ENCODE measurements at regions not wholly inside any gene's neighbourhood (a gene's known extent, or its start where the extent isn't known, plus 50 kb on each side); places are given as distances from the start of the nearest gene placed in this dataset.

DNA sequence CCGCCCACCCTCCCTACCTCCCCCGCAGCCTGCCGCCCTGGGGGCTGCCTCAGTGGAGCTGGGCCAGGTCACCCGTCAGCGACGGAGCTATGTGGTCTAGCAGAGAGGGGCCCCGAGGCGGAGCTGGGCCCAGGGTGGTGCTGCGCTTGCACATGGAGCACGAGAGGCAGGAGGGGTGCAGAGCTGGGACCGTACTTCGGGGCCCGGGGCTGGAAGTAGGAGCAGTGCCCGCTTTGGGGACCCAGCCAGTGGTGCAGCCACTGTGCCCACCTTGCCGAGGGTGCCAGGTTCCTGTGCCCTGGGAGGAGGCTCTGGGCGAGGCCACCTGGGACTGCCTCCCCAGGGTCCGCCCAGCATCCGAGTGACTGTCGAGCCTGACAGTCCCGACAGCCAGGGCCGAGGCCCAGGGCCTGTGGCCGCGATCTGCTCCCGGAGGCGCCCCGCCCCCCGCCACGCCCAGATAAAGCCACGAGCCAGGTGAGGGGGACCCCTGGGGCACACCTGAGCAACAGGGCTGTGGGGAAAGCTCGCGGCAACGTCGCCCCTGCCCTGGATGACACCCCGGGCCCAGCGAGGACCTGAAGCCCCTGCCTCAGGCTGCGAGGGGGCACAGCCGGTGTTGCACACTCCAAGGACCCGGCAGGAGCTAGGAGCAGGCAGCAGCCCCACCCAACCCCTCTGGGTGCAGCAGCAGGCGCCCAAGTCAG is 117.5 kb downstream of the DNAAF6 start:
- WGBS, 4 donors = 28 to 57% (median 34%) methylated on average over 10 to 39 of the region's 39 CpGs
- no peak for TF ChIP-seq POLR2A (IDR thresholded peaks at IDR 0.05)
- TF ChIP-seq, protein P1, sequence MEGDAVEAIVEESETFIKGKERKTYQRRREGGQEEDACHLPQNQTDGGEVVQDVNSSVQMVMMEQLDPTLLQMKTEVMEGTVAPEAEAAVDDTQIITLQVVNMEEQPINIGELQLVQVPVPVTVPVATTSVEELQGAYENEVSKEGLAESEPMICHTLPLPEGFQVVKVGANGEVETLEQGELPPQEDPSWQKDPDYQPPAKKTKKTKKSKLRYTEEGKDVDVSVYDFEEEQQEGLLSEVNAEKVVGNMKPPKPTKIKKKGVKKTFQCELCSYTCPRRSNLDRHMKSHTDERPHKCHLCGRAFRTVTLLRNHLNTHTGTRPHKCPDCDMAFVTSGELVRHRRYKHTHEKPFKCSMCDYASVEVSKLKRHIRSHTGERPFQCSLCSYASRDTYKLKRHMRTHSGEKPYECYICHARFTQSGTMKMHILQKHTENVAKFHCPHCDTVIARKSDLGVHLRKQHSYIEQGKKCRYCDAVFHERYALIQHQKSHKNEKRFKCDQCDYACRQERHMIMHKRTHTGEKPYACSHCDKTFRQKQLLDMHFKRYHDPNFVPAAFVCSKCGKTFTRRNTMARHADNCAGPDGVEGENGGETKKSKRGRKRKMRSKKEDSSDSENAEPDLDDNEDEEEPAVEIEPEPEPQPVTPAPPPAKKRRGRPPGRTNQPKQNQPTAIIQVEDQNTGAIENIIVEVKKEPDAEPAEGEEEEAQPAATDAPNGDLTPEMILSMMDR (IDR thresholded peaks at IDR 0.05) = no peak
- intact Hi-C loops (cut with DNase I) = no loop called here

DNA sequence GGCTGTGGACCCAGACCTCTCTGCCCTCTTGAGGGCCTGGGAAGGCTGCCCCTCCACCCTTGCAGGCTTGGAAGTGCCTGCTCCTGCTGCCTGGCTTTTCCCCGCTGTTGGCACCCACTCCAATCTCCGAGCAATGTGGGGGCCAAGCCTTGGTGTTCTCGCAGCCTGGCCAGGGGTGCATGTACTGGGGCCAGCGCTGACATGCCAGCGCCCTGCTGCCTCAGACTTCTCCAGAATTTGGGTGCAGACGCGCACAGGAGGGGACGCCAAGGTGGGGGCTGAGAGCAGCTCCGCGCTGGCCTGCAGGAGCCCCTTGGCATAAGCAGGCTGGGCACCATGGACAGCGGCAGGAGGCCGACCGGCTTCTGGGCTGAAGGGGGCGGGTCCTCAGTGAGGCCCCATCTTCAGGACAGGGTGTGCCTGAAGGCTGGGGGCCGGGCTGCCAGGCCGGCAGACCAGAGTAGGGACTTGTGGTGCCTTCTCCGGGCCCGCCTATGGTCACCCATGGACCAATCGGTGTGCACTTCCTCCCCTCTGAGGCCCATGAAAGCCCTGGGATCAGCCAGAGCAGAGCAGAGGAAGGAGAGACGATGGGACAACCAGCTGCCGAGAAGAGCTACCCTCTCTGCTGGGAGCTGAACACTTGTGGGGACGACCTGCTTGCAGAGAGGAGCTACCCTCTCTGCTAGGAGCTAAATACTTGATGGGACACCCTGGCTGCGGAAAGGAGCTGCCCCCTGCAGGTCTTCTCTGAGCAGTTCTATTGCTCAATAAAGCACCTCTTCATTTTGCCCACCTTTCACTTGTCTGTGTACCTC is 118.3 kb downstream of the DNAAF6 start:
- WGBS, 4 donors = 5 to 38% (median 20%) methylated on average over 9 to 23 of the region's 23 CpGs
- Histone ChIP-seq H3K36me3 (no peaks in the 10 kb centered on the region), H3K9me3 (no peaks in the 10 kb centered on the region), H3K4me1 (no peaks in the 10 kb centered on the region), H3K4me3 (no peak overlapping the region), H3K27ac (no peak overlapping the region), H3K27me3 (peaks cover 0 to 34% (median 0%) of the 10 kb centered on the region in 9 donors)
- TF ChIP-seq, protein P1 (IDR thresholded peaks at IDR 0.05) = peak in 1 of 12 donors; percentile 9
- TF ChIP-seq POLR2A (IDR thresholded peaks at IDR 0.05) = no peak
- ATAC-seq (peak; percentile 73 to 86 (median 80)), DNase-seq (peak in 4 of 5 donors; percentile 14 to 59 (median 23))
- intact Hi-C loops (cut with DNase I) = no loop called here

More for the DNA sequence above, 117.5 kb downstream of the DNAAF6 start:
- H3K27ac ChIP-seq = no peak overlapping the region
- no peaks in the 10 kb centered on the region for H3K4me1 ChIP-seq
- no peaks in the 10 kb centered on the region for H3K9me3 ChIP-seq
- no peak for DNase-seq
- H3K27me3 ChIP-seq = peaks cover 0 to 30% (median 0%) of the 10 kb centered on the region in 9 donors
- no peaks in the 10 kb centered on the region for H3K36me3 ChIP-seq
- no peak overlapping the region for H3K4me3 ChIP-seq
- peak in 1 of 4 donors; percentile 21 for ATAC-seq

DNA sequence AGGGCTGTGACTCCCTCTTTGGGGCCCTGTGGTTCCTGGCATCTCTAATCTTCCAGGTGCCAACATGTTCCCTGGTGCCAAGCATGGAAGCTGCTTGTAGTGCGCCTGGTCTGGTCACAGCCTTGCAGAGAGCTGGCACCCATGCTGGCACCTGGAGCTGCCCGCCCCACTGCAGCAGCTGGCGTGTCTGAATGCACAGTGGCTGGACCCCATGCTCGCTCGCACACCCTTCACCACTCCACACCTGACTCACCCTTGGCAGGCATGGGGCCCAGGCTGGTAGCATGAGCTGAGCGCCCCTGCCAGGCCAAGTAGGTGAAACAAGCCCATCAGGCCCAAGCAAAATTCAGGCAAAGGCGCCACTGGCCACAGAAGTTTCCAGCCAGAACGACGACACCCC is 119.1 kb downstream of the DNAAF6 start:
- H3K9me3 ChIP-seq = no peaks in the 10 kb centered on the region
- no peaks in the 10 kb centered on the region for H3K36me3 ChIP-seq
- no peaks in the 10 kb centered on the region for H3K4me1 ChIP-seq
- intact Hi-C loops (cut with DNase I) = no loop called here
- no peak overlapping the region for H3K4me3 ChIP-seq
- no peak overlapping the region for H3K27ac ChIP-seq
- DNase-seq = no peak
- no peak for ATAC-seq
- TF ChIP-seq, protein P1 (IDR thresholded peaks at IDR 0.05) = no peak
- peaks cover 0 to 38% (median 0%) of the 10 kb centered on the region in 9 donors for H3K27me3 ChIP-seq
- WGBS, 4 donors = 70 to 93% (median 86%) methylated on average over 3 to 9 of the region's 9 CpGs

DNA sequence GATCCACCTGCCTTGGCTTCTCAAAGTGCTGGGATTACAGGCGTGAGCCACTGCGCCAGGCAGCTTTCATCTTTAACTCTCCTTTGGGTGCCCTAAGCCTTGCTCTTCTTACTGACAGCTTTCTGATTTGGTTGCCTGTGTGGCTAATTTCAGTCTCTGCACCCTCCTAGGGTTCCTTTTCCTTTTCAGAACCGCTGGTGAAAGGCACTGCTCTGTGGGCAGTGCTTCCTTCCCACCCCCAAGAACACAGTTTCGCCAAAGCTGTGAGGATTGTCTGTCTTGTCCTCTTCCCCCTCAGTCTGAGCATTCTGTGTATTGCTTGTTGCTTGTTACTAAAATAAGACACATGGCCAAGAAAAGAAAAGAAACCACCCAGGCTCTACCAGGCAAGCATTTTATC is 101.4 kb upstream of the FRMPD3 start:
- 69 to 71% (median 69%) methylated on average over 4 of the region's 4 CpGs for WGBS, 4 donors
- Histone ChIP-seq H3K4me1 (no peaks in the 10 kb centered on the region), H3K27ac (no peak overlapping the region), H3K4me3 (no peak overlapping the region), H3K36me3 (no peaks in the 10 kb centered on the region), H3K27me3 (peaks cover 0 to 30% (median 0%) of the 10 kb centered on the region in 9 donors), H3K9me3 (no peaks in the 10 kb centered on the region)
- TF ChIP-seq, protein P1 (IDR thresholded peaks at IDR 0.05) = no peak
- no peak for TF ChIP-seq POLR2A (IDR thresholded peaks at IDR 0.05)
- DNase-seq (no peak), ATAC-seq (no peak)
- intact Hi-C loops (cut with DNase I) = no loop called here
